ENCODE measurements at regions not wholly inside any gene's neighbourhood (a gene's known extent, or its start where the extent isn't known, plus 50 kb on each side); places are given as distances from the start of the nearest gene placed in this dataset.

GRCh38 chr14:41201696-41202095, 405.0 kb upstream of the LRFN5 start:
- Histone ChIP-seq H3K27ac (ENCODE audit: insufficient read depth, low read length) (no peak overlapping the region), H4K20me1 (ENCODE audit: control insufficient read depth, extremely low read depth, insufficient read depth, low read length) (no peaks in the 10 kb centered on the region), H3K79me2 (ENCODE audit: control insufficient read depth, insufficient read depth, low read length) (no peaks in the 10 kb centered on the region), H3K27me3 (ENCODE audit: control insufficient read depth, insufficient read depth, low read length) (no peaks in the 10 kb centered on the region), H3K36me3 (ENCODE audit: control insufficient read depth, insufficient read depth, low read length) (no peaks in the 10 kb centered on the region), H3K9ac (ENCODE audit: insufficient read depth, low read length) (no peak overlapping the region), H3K4me2 (ENCODE audit: extremely low read depth, insufficient read depth, low read length) (no peak overlapping the region), H3K4me1 (ENCODE audit: control insufficient read depth, extremely low read depth, insufficient read depth, low read length) (no peaks in the 10 kb centered on the region), H3K9me3 (ENCODE audit: control insufficient read depth, insufficient read depth, low read depth, low read length) (no peaks in the 10 kb centered on the region), H3K4me3 (replicated peaks in 1 of 4; ENCODE audit: control extremely low read depth in 1 of 4, insufficient read depth in 1 of 4, low read depth in 3 of 4, low read length in 4 of 4) (no peak overlapping the region), H2AFZ (ENCODE audit: low read length) (no peak overlapping the region)
- no peak for TF ChIP-seq EZH2 (IDR thresholded peaks at IDR 0.05; ENCODE audit: low read length, missing control alignments)
- TF ChIP-seq, protein P1, sequence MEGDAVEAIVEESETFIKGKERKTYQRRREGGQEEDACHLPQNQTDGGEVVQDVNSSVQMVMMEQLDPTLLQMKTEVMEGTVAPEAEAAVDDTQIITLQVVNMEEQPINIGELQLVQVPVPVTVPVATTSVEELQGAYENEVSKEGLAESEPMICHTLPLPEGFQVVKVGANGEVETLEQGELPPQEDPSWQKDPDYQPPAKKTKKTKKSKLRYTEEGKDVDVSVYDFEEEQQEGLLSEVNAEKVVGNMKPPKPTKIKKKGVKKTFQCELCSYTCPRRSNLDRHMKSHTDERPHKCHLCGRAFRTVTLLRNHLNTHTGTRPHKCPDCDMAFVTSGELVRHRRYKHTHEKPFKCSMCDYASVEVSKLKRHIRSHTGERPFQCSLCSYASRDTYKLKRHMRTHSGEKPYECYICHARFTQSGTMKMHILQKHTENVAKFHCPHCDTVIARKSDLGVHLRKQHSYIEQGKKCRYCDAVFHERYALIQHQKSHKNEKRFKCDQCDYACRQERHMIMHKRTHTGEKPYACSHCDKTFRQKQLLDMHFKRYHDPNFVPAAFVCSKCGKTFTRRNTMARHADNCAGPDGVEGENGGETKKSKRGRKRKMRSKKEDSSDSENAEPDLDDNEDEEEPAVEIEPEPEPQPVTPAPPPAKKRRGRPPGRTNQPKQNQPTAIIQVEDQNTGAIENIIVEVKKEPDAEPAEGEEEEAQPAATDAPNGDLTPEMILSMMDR (conservative IDR thresholded peaks at IDR 0.05 in 1 of 2, IDR thresholded peaks at IDR 0.05 in 1 of 2; ENCODE audit: low read depth in 1 of 2, low read length in 2 of 2), result no peak
- no peak for DNase-seq (ENCODE audit: low read depth in 2 of 2)

DNA sequence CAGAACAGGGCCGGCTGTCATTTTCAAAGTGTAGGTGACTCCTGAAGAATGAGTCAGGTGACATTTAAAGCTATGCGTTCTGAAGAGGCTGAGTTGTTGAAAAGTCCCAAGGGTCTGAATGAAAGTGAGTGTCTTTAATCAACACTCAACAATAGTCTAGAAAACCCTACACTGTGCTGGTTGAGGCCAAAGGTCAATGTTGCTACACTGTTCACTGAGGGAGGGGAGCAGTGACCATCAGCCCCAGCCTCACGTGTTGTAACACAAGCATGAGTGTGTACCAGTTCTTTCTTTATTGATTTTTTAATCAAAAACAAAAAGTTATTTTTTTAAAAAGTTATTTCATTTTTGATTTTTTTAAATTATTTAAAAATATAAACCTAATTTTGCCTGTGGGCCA, 418.8 kb upstream of the LRFN5 start:
- H3K27me3 ChIP-seq (ENCODE audit: control insufficient read depth, insufficient read depth, low read length), result no peaks in the 10 kb centered on the region

GRCh38 chr14:41171045-41171444, 435.6 kb upstream of the LRFN5 start:
- Histone ChIP-seq H3K4me1 (ENCODE audit: control insufficient read depth, extremely low read depth, insufficient read depth, low read length) (no peaks in the 10 kb centered on the region), H4K20me1 (ENCODE audit: control insufficient read depth, extremely low read depth, insufficient read depth, low read length) (no peaks in the 10 kb centered on the region), H2AFZ (ENCODE audit: low read length) (no peak overlapping the region), H3K36me3 (ENCODE audit: control insufficient read depth, insufficient read depth, low read length) (no peaks in the 10 kb centered on the region), H3K4me2 (ENCODE audit: extremely low read depth, insufficient read depth, low read length) (no peak overlapping the region), H3K27me3 (ENCODE audit: control insufficient read depth, insufficient read depth, low read length) (no peaks in the 10 kb centered on the region), H3K9me3 (ENCODE audit: control insufficient read depth, insufficient read depth, low read depth, low read length) (no peaks in the 10 kb centered on the region), H3K79me2 (ENCODE audit: control insufficient read depth, insufficient read depth, low read length) (no peaks in the 10 kb centered on the region), H3K27ac (ENCODE audit: insufficient read depth, low read length) (no peak overlapping the region), H3K4me3 (replicated peaks in 1 of 4; ENCODE audit: control extremely low read depth in 1 of 4, insufficient read depth in 1 of 4, low read depth in 3 of 4, low read length in 4 of 4) (no peak overlapping the region), H3K9ac (ENCODE audit: insufficient read depth, low read length) (no peak overlapping the region)
- TF ChIP-seq, protein P1 (conservative IDR thresholded peaks at IDR 0.05 in 1 of 2, IDR thresholded peaks at IDR 0.05 in 1 of 2; ENCODE audit: low read depth in 1 of 2, low read length in 2 of 2), result no peak
- no peak for TF ChIP-seq EZH2 (IDR thresholded peaks at IDR 0.05; ENCODE audit: low read length, missing control alignments)
- no peak for DNase-seq (ENCODE audit: low read depth in 2 of 2)

More for the DNA sequence above, 418.8 kb upstream of the LRFN5 start:
- no peaks in the 10 kb centered on the region for H4K20me1 ChIP-seq (ENCODE audit: control insufficient read depth, extremely low read depth, insufficient read depth, low read length)
- no peaks in the 10 kb centered on the region for H3K4me1 ChIP-seq (ENCODE audit: control insufficient read depth, extremely low read depth, insufficient read depth, low read length)
- TF ChIP-seq EZH2 (IDR thresholded peaks at IDR 0.05; ENCODE audit: low read length, missing control alignments), result no peak
- TF ChIP-seq, protein P1 (conservative IDR thresholded peaks at IDR 0.05 in 1 of 2, IDR thresholded peaks at IDR 0.05 in 1 of 2; ENCODE audit: low read depth in 1 of 2, low read length in 2 of 2), result no peak
- H3K4me2 ChIP-seq (ENCODE audit: extremely low read depth, insufficient read depth, low read length), result no peak overlapping the region
- no peak overlapping the region for H3K27ac ChIP-seq (ENCODE audit: insufficient read depth, low read length)
- no peak for DNase-seq (ENCODE audit: low read depth in 2 of 2)
- H3K9me3 ChIP-seq (ENCODE audit: control insufficient read depth, insufficient read depth, low read depth, low read length), result no peaks in the 10 kb centered on the region
- H3K4me3 ChIP-seq (replicated peaks in 1 of 4; ENCODE audit: control extremely low read depth in 1 of 4, insufficient read depth in 1 of 4, low read depth in 3 of 4, low read length in 4 of 4), result no peak overlapping the region
- H3K79me2 ChIP-seq (ENCODE audit: control insufficient read depth, insufficient read depth, low read length), result no peaks in the 10 kb centered on the region
- H2AFZ ChIP-seq (ENCODE audit: low read length), result no peak overlapping the region
- no peaks in the 10 kb centered on the region for H3K36me3 ChIP-seq (ENCODE audit: control insufficient read depth, insufficient read depth, low read length)
- H3K9ac ChIP-seq (ENCODE audit: insufficient read depth, low read length), result no peak overlapping the region

All from fibroblast of lung (primary cell).